ENCODE measurements at regions not wholly inside any gene's neighbourhood (a gene's known extent, or its start where the extent isn't known, plus 50 kb on each side); places are given as distances from the start of the nearest gene placed in this dataset.

DNA sequence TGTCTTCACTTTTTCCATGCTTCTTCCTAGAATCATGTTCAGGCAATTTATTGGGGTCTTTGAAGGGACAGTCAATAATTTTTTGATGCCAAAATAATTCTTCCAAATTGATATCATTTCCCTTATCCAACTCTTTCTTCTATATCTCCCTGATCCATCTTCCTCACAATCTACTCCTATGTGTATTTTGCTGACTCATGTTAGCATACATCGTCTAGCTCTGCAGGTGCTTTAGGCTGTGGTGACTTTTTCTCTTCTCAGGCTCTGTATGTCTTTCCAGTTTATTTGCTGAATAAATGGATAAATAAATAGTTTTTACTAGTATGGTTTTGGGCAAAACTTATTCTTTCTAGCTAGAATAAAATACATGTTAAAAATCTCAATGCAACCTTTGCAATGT lies 1650.9 kb upstream of the TMEFF2 start:
- no peak for TF ChIP-seq POLR2AphosphoS5 (IDR thresholded peaks at IDR 0.05)
- TF ChIP-seq POLR2A (IDR thresholded peaks at IDR 0.05) = no peak

Measured in spleen (tissue), 3 donors.